ENCODE measurements at regions not wholly inside any gene's neighbourhood (a gene's known extent, or its start where the extent isn't known, plus 50 kb on each side); places are given as distances from the start of the nearest gene placed in this dataset.

GRCh38 chr2:167701651-167702050, 545.7 kb downstream of the STK39 start:
- no peak for TF ChIP-seq CTCF (IDR thresholded peaks at IDR 0.05; ENCODE audit: borderline replicate concordance, extremely low read depth, low read length, poor library complexity, severe bottlenecking)
- no peak for TF ChIP-seq EZH2 (IDR thresholded peaks at IDR 0.05; ENCODE audit: borderline replicate concordance, low read depth, low read length, severe bottlenecking)
